Gastrocnemius medialis (tissue), 4 donors: ENCODE measurements at regions not wholly inside any gene's neighbourhood (a gene's known extent, or its start where the extent isn't known, plus 50 kb on each side); places are given as distances from the start of the nearest gene placed in this dataset.

Experiments used
- CTCF ChIP-seq, 5 experiments: fragments of 450-650 bp in 3 of 5; fragments of 200-600 bp in 2 of 5; sonication (generic) in 2 of 5; IDR thresholded peaks in 4 of 5; conservative IDR thresholded peaks in 1 of 5; 1 replicate in 4 of 5; 2 replicates in 1 of 5; pipeline ENCODE4 v1.5.1; 2016 to 2019; ENCODE audit warnings: antibody characterized with exemption in 5 of 5, mild to moderate bottlenecking in 3 of 5, moderate library complexity in 3 of 5
- POLR2A ChIP-seq, 2 donors: fragments of 450-650 bp; IDR thresholded peaks; one replicate each; pipeline ENCODE4 v1.6.1; 2017; ENCODE audit warnings: antibody characterized with exemption in 2 of 2, mild to moderate bottlenecking in 2 of 2, moderate library complexity in 2 of 2

- no peak for TF ChIP-seq CTCF (IDR thresholded peaks at IDR 0.05 in 4 of 5, conservative IDR thresholded peaks at IDR 0.05 in 1 of 5)
- no peak for TF ChIP-seq POLR2A (IDR thresholded peaks at IDR 0.05)
These were observed 149.6 kb downstream of the CDH26 start for GRCh38 chr20:60107621-60108390.
